C4-2B (cell line): ENCODE measurements at regions not wholly inside any gene's neighbourhood (a gene's known extent, or its start where the extent isn't known, plus 50 kb on each side); places are given as distances from the start of the nearest gene placed in this dataset.

Experiments
- CTCF ChIP-seq: fragments of 450-650 bp; conservative IDR thresholded peaks from 2 replicates; pipeline ENCODE4 v1.5.1; 2017; ENCODE audit warnings: mild to moderate bottlenecking
- ZFX ChIP-seq: fragments of 450-650 bp; IDR thresholded peaks from 2 replicates; pipeline ENCODE4 v1.6.1; 2017

GRCh38 chr4:20368926-20369325 lies 117.2 kb downstream of the SLIT2 start:
- TF ChIP-seq CTCF: no peak
- no peak for TF ChIP-seq ZFX
